ENCODE measurements at regions not wholly inside any gene's neighbourhood (a gene's known extent, or its start where the extent isn't known, plus 50 kb on each side); places are given as distances from the start of the nearest gene placed in this dataset.

DNA sequence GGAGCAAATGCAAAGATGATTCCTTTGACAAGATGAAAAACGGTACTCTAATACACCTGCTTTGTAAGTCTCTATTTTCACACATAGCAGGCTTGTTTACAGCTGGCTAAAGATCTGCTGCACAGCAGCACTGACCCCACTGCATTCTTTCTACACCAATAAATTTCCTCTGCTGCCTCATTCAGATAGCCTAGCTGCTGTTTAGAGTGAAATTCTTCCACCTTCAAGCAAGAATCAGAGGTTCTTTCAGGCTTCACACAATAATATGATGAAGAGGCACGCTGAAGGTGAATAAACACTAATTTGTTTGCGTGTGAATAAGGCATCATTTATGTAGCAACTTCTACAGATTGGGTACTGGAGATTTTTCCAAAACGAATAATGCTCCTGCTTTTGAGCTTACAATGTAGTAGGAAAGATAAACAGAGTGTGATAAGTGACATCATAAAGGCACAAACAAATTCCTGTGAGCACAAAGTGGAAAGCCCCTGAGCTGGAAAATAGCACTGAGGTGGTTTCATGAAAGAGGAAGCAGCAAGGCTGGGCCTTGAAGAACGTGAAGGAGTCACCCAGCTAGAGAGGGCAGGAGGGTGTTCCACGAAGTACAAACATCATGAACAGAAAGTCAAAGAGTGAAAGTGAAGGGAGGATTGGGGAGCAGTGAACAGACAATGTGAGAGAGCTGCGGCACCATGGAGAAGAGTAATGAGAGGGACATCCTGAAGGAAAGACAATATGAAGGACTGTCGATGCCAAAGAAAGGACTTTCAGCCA lies 543.4 kb downstream of the CD83 start:
- Histone ChIP-seq H3K9me3 (ENCODE audit: control insufficient read depth in 1 of 2, insufficient read depth in 1 of 2, low read depth in 1 of 2, low read length in 2 of 2) (no peaks in the 10 kb centered on the region), H3K27ac (ENCODE audit: low read depth, low read length) (no peak overlapping the region), H3K4me3 (replicated peaks in 1 of 2; ENCODE audit: low read depth in 1 of 2, low read length in 2 of 2) (no peak overlapping the region), H3K4me1 (ENCODE audit: control insufficient read depth in 1 of 2, insufficient read depth in 2 of 2, low read length in 2 of 2) (peaks cover 0 to 2% of the 10 kb centered on the region in 2 experiments; a peak in 1 of 4 replicates), H3K27me3 (ENCODE audit: insufficient read depth, low read length) (peaks cover 11% of the 10 kb centered on the region), H4K20me1 (ENCODE audit: insufficient read depth) (no peaks in the 10 kb centered on the region), H2AFZ (ENCODE audit: low read depth, low read length, poor library complexity, severe bottlenecking) (no peak overlapping the region), H3K36me3 (ENCODE audit: control insufficient read depth in 1 of 2, insufficient read depth in 2 of 2, low read length in 2 of 2) (no peaks in the 10 kb centered on the region), H3K4me2 (ENCODE audit: low read length) (no peak overlapping the region), H3K9ac (ENCODE audit: low read length) (no peak overlapping the region), H3K9me2 (ENCODE audit: insufficient read depth) (no peaks in the 10 kb centered on the region; the same call in 1 of the 2 replicates), H3K79me2 (ENCODE audit: insufficient read depth, low read length) (no peaks in the 10 kb centered on the region)
- no TSS peak for BruUV-seq (replicated peaks)
- POLR2A ChIA-PET, result no interaction called here
- RAD21 ChIA-PET (ENCODE audit: low non-redundant PET in 1 of 2, low total read pairs in 2 of 2, uncharacterized antibody in 2 of 2, unreplicated experiment in 2 of 2), result interaction anchor here in 1 of 2 experiments (0.6 kb wide), 1 partner anchor 26 kb away, joined by 5 read pairs; no protein-coding TSS in a partner anchor
- intact Hi-C loops (cut with micrococcal nuclease), result no loop called here
- ATAC-seq (no peak), DNase-seq (ENCODE audit: low read depth, low spot score) (no peak)
- TF ChIP-seq, protein P1, sequence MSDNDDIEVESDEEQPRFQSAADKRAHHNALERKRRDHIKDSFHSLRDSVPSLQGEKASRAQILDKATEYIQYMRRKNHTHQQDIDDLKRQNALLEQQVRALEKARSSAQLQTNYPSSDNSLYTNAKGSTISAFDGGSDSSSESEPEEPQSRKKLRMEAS (IDR thresholded peaks at IDR 0.05), result no peak
- TF ChIP-seq, protein P2, sequence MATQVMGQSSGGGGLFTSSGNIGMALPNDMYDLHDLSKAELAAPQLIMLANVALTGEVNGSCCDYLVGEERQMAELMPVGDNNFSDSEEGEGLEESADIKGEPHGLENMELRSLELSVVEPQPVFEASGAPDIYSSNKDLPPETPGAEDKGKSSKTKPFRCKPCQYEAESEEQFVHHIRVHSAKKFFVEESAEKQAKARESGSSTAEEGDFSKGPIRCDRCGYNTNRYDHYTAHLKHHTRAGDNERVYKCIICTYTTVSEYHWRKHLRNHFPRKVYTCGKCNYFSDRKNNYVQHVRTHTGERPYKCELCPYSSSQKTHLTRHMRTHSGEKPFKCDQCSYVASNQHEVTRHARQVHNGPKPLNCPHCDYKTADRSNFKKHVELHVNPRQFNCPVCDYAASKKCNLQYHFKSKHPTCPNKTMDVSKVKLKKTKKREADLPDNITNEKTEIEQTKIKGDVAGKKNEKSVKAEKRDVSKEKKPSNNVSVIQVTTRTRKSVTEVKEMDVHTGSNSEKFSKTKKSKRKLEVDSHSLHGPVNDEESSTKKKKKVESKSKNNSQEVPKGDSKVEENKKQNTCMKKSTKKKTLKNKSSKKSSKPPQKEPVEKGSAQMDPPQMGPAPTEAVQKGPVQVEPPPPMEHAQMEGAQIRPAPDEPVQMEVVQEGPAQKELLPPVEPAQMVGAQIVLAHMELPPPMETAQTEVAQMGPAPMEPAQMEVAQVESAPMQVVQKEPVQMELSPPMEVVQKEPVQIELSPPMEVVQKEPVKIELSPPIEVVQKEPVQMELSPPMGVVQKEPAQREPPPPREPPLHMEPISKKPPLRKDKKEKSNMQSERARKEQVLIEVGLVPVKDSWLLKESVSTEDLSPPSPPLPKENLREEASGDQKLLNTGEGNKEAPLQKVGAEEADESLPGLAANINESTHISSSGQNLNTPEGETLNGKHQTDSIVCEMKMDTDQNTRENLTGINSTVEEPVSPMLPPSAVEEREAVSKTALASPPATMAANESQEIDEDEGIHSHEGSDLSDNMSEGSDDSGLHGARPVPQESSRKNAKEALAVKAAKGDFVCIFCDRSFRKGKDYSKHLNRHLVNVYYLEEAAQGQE (IDR thresholded peaks at IDR 0.05; ENCODE audit: low read depth), result no peak
- TF ChIP-seq, protein P3, sequence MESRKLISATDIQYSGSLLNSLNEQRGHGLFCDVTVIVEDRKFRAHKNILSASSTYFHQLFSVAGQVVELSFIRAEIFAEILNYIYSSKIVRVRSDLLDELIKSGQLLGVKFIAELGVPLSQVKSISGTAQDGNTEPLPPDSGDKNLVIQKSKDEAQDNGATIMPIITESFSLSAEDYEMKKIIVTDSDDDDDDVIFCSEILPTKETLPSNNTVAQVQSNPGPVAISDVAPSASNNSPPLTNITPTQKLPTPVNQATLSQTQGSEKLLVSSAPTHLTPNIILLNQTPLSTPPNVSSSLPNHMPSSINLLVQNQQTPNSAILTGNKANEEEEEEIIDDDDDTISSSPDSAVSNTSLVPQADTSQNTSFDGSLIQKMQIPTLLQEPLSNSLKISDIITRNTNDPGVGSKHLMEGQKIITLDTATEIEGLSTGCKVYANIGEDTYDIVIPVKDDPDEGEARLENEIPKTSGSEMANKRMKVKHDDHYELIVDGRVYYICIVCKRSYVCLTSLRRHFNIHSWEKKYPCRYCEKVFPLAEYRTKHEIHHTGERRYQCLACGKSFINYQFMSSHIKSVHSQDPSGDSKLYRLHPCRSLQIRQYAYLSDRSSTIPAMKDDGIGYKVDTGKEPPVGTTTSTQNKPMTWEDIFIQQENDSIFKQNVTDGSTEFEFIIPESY (IDR thresholded peaks at IDR 0.05; ENCODE audit: extremely low read depth, insufficient replicate concordance, low read length), result no peak
- TF ChIP-seq SIN3A (IDR thresholded peaks at IDR 0.05; ENCODE audit: low read depth) (no peak), EGR1 (IDR thresholded peaks at IDR 0.05; ENCODE audit: low read depth) (no peak), JUND (IDR thresholded peaks at IDR 0.05) (no peak), ZNF274 (IDR thresholded peaks at IDR 0.05; ENCODE audit: low read depth, low read length) (no peak), YY1 (IDR thresholded peaks at IDR 0.05; ENCODE audit: extremely low read depth, insufficient replicate concordance, low read depth, low read length) (no peak)
- TF ChIP-seq, protein P4, sequence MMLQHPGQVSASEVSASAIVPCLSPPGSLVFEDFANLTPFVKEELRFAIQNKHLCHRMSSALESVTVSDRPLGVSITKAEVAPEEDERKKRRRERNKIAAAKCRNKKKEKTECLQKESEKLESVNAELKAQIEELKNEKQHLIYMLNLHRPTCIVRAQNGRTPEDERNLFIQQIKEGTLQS (IDR thresholded peaks at IDR 0.05), result no peak
- CTCF ChIA-PET, result no interaction called here

All from HCT116 (cell line).